CD4-positive, CD25-positive, alpha-beta regulatory T cell (primary cell): ENCODE measurements at regions not wholly inside any gene's neighbourhood (a gene's known extent, or its start where the extent isn't known, plus 50 kb on each side); places are given as distances from the start of the nearest gene placed in this dataset.

ENCODE experiments used
- ATAC-seq, 2 donors: fragments of 150-1000 bp; cut with Tn5 transposase; one replicate each; pipeline ENCODE4 v1.10.0; 2021; ENCODE audit warnings: low read depth in 2 of 2, moderate number of reproducible peaks in 2 of 2, moderate library complexity in 1 of 2
- DNase-seq, 3 donors: peaks; one replicate each; pipeline versions ENCODE4 v3.0.0 to v3.0.0-alpha.2; 2012 to 2022; ENCODE audit warnings: mixed read lengths in 1 of 3
- H3K27ac ChIP-seq: one replicate; pipeline ENCODE4 v1.7.0; 2013; ENCODE audit warnings: mild to moderate bottlenecking, low read length; ENCODE audit not compliant: insufficient read depth, poor library complexity, severe bottlenecking
- H3K27me3 ChIP-seq: one replicate; pipeline ENCODE4 v1.7.0; 2013; ENCODE audit warnings: low read length; ENCODE audit not compliant: control insufficient read depth, insufficient read depth
- H3K36me3 ChIP-seq: one replicate; pipeline ENCODE4 v1.7.0; 2013; ENCODE audit warnings: mild to moderate bottlenecking, low read length, moderate library complexity; ENCODE audit not compliant: control insufficient read depth, insufficient read depth
- H3K4me1 ChIP-seq: 2 replicates; pipeline ENCODE4 v1.7.0; 2013; ENCODE audit warnings: mild to moderate bottlenecking, low read length; ENCODE audit not compliant: insufficient read depth, control insufficient read depth, poor library complexity, severe bottlenecking
- H3K4me3 ChIP-seq: one replicate; pipeline ENCODE4 v1.7.0; 2013; ENCODE audit warnings: low read depth, mild to moderate bottlenecking, low read length, moderate library complexity
- H3K9me3 ChIP-seq, 2 experiments: 1 replicate in 1 of 2; 2 replicates in 1 of 2; pipeline ENCODE4 v1.7.0; 2013; ENCODE audit warnings: low read length in 2 of 2, mild to moderate bottlenecking in 1 of 2, moderate library complexity in 1 of 2; ENCODE audit not compliant: control insufficient read depth in 2 of 2
- H3K27ac Mint-ChIP-seq, 3 donors: one replicate each; pipeline ENCODE4 v1.8.0; 2020 to 2022; ENCODE audit warnings: mild to moderate bottlenecking in 3 of 3, mixed read lengths in 3 of 3, moderate library complexity in 2 of 3
- H3K27me3 Mint-ChIP-seq: one replicate; pipeline ENCODE4 v1.8.0; 2022; ENCODE audit warnings: mild to moderate bottlenecking, mixed read lengths
- H3K36me3 Mint-ChIP-seq: one replicate; pipeline ENCODE4 v1.8.0; 2020; ENCODE audit warnings: mixed read lengths
- H3K4me1 Mint-ChIP-seq, 4 donors: one replicate each; pipeline ENCODE4 v1.8.0; 2020 to 2022; ENCODE audit warnings: mixed read lengths in 4 of 4, mild to moderate bottlenecking in 1 of 4
- H3K4me3 Mint-ChIP-seq, 4 donors: one replicate each; pipeline ENCODE4 v1.8.0; 2020 to 2022; ENCODE audit warnings: mild to moderate bottlenecking in 4 of 4, mixed read lengths in 4 of 4, moderate library complexity in 3 of 4
- H3K9me3 Mint-ChIP-seq, 7 donors: one replicate each; pipeline ENCODE4 v1.8.0; 2020 to 2022; ENCODE audit warnings: mixed read lengths in 7 of 7, mild to moderate bottlenecking in 3 of 7, moderate library complexity in 2 of 7

- DNase-seq (no peak), ATAC-seq (no peak)
- Histone ChIP-seq H3K4me3 (no peak overlapping the region), H3K4me1 (no peaks in the 10 kb centered on the region), H3K9me3 (no peaks in the 10 kb centered on the region), H3K27me3 (no peaks in the 10 kb centered on the region), H3K27ac (no peak overlapping the region), H3K36me3 (no peaks in the 10 kb centered on the region)
- H3K9me3 Mint-ChIP-seq, result peaks cover 0 to 11% (median 5%) of the 10 kb centered on the region in 7 donors
- H3K27me3 Mint-ChIP-seq, result no peaks in the 10 kb centered on the region
- no peaks in the 10 kb centered on the region for H3K36me3 Mint-ChIP-seq
- no peak overlapping the region for H3K4me3 Mint-ChIP-seq
- H3K27ac Mint-ChIP-seq, result no peak overlapping the region
- H3K4me1 Mint-ChIP-seq, result no peaks in the 10 kb centered on the region
Observed at GRCh38 chr3:82194870-82195269, 433.4 kb upstream of the GBE1 start.

GRCh38 chr3:82186017-82186416 is 424.6 kb upstream of the GBE1 start:
- Histone ChIP-seq H3K27me3 (no peaks in the 10 kb centered on the region), H3K9me3 (no peaks in the 10 kb centered on the region), H3K36me3 (no peaks in the 10 kb centered on the region), H3K4me1 (no peaks in the 10 kb centered on the region), H3K27ac (no peak overlapping the region), H3K4me3 (no peak overlapping the region)
- H3K9me3 Mint-ChIP-seq, result peaks cover 0 to 4% (median 2%) of the 10 kb centered on the region in 7 donors
- H3K4me1 Mint-ChIP-seq, result no peaks in the 10 kb centered on the region
- ATAC-seq (no peak), DNase-seq (no peak)
- H3K4me3 Mint-ChIP-seq, result no peak overlapping the region
- no peaks in the 10 kb centered on the region for H3K27me3 Mint-ChIP-seq
- H3K36me3 Mint-ChIP-seq, result no peaks in the 10 kb centered on the region
- H3K27ac Mint-ChIP-seq, result no peak overlapping the region

GRCh38 chr3:82179291-82179690 is 417.8 kb upstream of the GBE1 start:
- H3K4me1 Mint-ChIP-seq, result no peaks in the 10 kb centered on the region
- no peaks in the 10 kb centered on the region for H3K4me1 ChIP-seq
- no peaks in the 10 kb centered on the region for H3K27me3 ChIP-seq
- H3K9me3 Mint-ChIP-seq, result peaks cover 0 to 5% (median 0%) of the 10 kb centered on the region in 7 donors
- no peak overlapping the region for H3K4me3 Mint-ChIP-seq
- no peak overlapping the region for H3K27ac Mint-ChIP-seq
- H3K36me3 Mint-ChIP-seq, result no peaks in the 10 kb centered on the region
- H3K27me3 Mint-ChIP-seq, result no peaks in the 10 kb centered on the region
- ATAC-seq (no peak), DNase-seq (no peak)
- no peaks in the 10 kb centered on the region for H3K9me3 ChIP-seq
- no peaks in the 10 kb centered on the region for H3K36me3 ChIP-seq
- no peak overlapping the region for H3K27ac ChIP-seq
- H3K4me3 ChIP-seq, result no peak overlapping the region

GRCh38 chr3:82178291-82178690 is 416.8 kb upstream of the GBE1 start:
- no peak overlapping the region for H3K4me3 ChIP-seq

GRCh38 chr3:82177774-82178173 is 416.3 kb upstream of the GBE1 start:
- no peaks in the 10 kb centered on the region for H3K9me3 ChIP-seq
- H3K27ac Mint-ChIP-seq, result no peak overlapping the region
- peaks cover 0 to 5% (median 2%) of the 10 kb centered on the region in 7 donors for H3K9me3 Mint-ChIP-seq
- H3K36me3 Mint-ChIP-seq, result no peaks in the 10 kb centered on the region
- no peaks in the 10 kb centered on the region for H3K4me1 ChIP-seq
- H3K27me3 ChIP-seq, result no peaks in the 10 kb centered on the region
- no peaks in the 10 kb centered on the region for H3K4me1 Mint-ChIP-seq
- H3K27me3 Mint-ChIP-seq, result no peaks in the 10 kb centered on the region
- DNase-seq, result no peak
- H3K4me3 ChIP-seq, result no peak overlapping the region
- no peak overlapping the region for H3K27ac ChIP-seq
- H3K36me3 ChIP-seq, result no peaks in the 10 kb centered on the region
- no peak for ATAC-seq
- H3K4me3 Mint-ChIP-seq, result no peak overlapping the region

More at GRCh38 chr3:82178291-82178690, 416.8 kb upstream of the GBE1 start:
- no peaks in the 10 kb centered on the region for H3K9me3 ChIP-seq
- no peaks in the 10 kb centered on the region for H3K27me3 ChIP-seq
- no peak for ATAC-seq
- no peaks in the 10 kb centered on the region for H3K36me3 ChIP-seq
- Mint-ChIP-seq H3K4me3 (no peak overlapping the region), H3K9me3 (peaks cover 0 to 5% (median 2%) of the 10 kb centered on the region in 7 donors), H3K27ac (no peak overlapping the region), H3K36me3 (no peaks in the 10 kb centered on the region), H3K27me3 (no peaks in the 10 kb centered on the region), H3K4me1 (no peaks in the 10 kb centered on the region)
- H3K27ac ChIP-seq, result no peak overlapping the region
- no peak for DNase-seq
- no peaks in the 10 kb centered on the region for H3K4me1 ChIP-seq

- Histone ChIP-seq H3K4me1 (no peaks in the 10 kb centered on the region), H3K4me3 (no peak overlapping the region), H3K27ac (no peak overlapping the region), H3K27me3 (no peaks in the 10 kb centered on the region), H3K36me3 (no peaks in the 10 kb centered on the region), H3K9me3 (no peaks in the 10 kb centered on the region)
- Mint-ChIP-seq H3K4me3 (no peak overlapping the region), H3K36me3 (no peaks in the 10 kb centered on the region), H3K27me3 (no peaks in the 10 kb centered on the region), H3K4me1 (no peaks in the 10 kb centered on the region), H3K9me3 (peaks cover 0 to 14% (median 5%) of the 10 kb centered on the region in 7 donors), H3K27ac (no peak overlapping the region)
- DNase-seq (no peak), ATAC-seq (no peak)
Observed at GRCh38 chr3:82165266-82165665, 403.8 kb upstream of the GBE1 start.

GRCh38 chr3:82163907-82164520 is 402.6 kb upstream of the GBE1 start:
- ATAC-seq (no peak), DNase-seq (peak in 2 of 3 donors; percentile 0 to 19)
- H3K4me3 ChIP-seq, result no peak overlapping the region
- H3K36me3 ChIP-seq, result no peaks in the 10 kb centered on the region
- no peaks in the 10 kb centered on the region for H3K27me3 ChIP-seq
- H3K27ac ChIP-seq, result no peak overlapping the region
- no peak overlapping the region for H3K4me3 Mint-ChIP-seq
- H3K4me1 ChIP-seq, result no peaks in the 10 kb centered on the region
- no peaks in the 10 kb centered on the region for H3K27me3 Mint-ChIP-seq
- peaks cover 0 to 10% (median 4%) of the 10 kb centered on the region in 7 donors for H3K9me3 Mint-ChIP-seq
- no peaks in the 10 kb centered on the region for H3K36me3 Mint-ChIP-seq
- no peaks in the 10 kb centered on the region for H3K4me1 Mint-ChIP-seq
- no peaks in the 10 kb centered on the region for H3K9me3 ChIP-seq
- H3K27ac Mint-ChIP-seq, result no peak overlapping the region

GRCh38 chr3:82157952-82158351 is 396.5 kb upstream of the GBE1 start:
- no peaks in the 10 kb centered on the region for H3K27me3 ChIP-seq

More at GRCh38 chr3:82157952-82158351, 396.5 kb upstream of the GBE1 start:
- no peaks in the 10 kb centered on the region for H3K9me3 ChIP-seq
- Mint-ChIP-seq H3K27me3 (no peaks in the 10 kb centered on the region), H3K4me3 (no peak overlapping the region), H3K4me1 (no peaks in the 10 kb centered on the region), H3K36me3 (no peaks in the 10 kb centered on the region), H3K27ac (no peak overlapping the region), H3K9me3 (peaks cover 0 to 6% (median 4%) of the 10 kb centered on the region in 7 donors)
- no peak for DNase-seq
- no peak overlapping the region for H3K4me3 ChIP-seq
- no peaks in the 10 kb centered on the region for H3K4me1 ChIP-seq
- H3K36me3 ChIP-seq, result no peaks in the 10 kb centered on the region
- ATAC-seq, result no peak
- H3K27ac ChIP-seq, result no peak overlapping the region
